RWPE2 (cell line): ENCODE measurements at regions not wholly inside any gene's neighbourhood (a gene's known extent, or its start where the extent isn't known, plus 50 kb on each side); places are given as distances from the start of the nearest gene placed in this dataset.

Experiments
- ATAC-seq: fragments of 200-7000 bp; cut with Tn5 transposase; 3 replicates; pipeline ENCODE4 v1.9.1; 2021; ENCODE audit warnings: low read depth
- DNase-seq: peaks from one replicate; pipeline ENCODE4 v3.0.0-alpha.2; 2020; ENCODE audit warnings: low spot score
- H3K27ac ChIP-seq: fragments of 450-650 bp; 2 replicates; pipeline ENCODE4 v1.5.1; 2017; ENCODE audit warnings: mild to moderate bottlenecking; ENCODE audit not compliant: poor library complexity, severe bottlenecking
- H3K27me3 ChIP-seq: fragments of 250-450 bp; sonication (Bioruptor Pico); 2 replicates; pipeline ENCODE4 v1.5.1; 2021; ENCODE audit warnings: mild to moderate bottlenecking, moderate library complexity; ENCODE audit not compliant: insufficient read depth, poor library complexity, severe bottlenecking
- H3K36me3 ChIP-seq: fragments of 250-450 bp; sonication (Bioruptor Pico); 2 replicates; pipeline ENCODE4 v1.5.1; 2020; ENCODE audit warnings: low read depth, mild to moderate bottlenecking, moderate library complexity
- H3K4me1 ChIP-seq: fragments of 250-450 bp; sonication (Bioruptor Pico); 2 replicates; pipeline ENCODE4 v1.5.1; 2021; ENCODE audit warnings: mild to moderate bottlenecking, moderate library complexity; ENCODE audit not compliant: insufficient read depth, poor library complexity, severe bottlenecking
- H3K4me3 ChIP-seq: fragments of 250-450 bp; sonication (Bioruptor Pico); 2 replicates; pipeline ENCODE4 v1.5.1; 2021; ENCODE audit warnings: mild to moderate bottlenecking, moderate library complexity; ENCODE audit not compliant: severe bottlenecking
- H3K9me3 ChIP-seq: fragments of 250-450 bp; sonication (Bioruptor Pico); 2 replicates; pipeline ENCODE4 v1.5.1; 2021; ENCODE audit warnings: mild to moderate bottlenecking, moderate library complexity; ENCODE audit not compliant: severe bottlenecking
- CTCF ChIP-seq: fragments of 450-650 bp; IDR thresholded peaks from one replicate; pipeline ENCODE4 v1.5.1; 2017; ENCODE audit warnings: mild to moderate bottlenecking, moderate library complexity; ENCODE audit not compliant: poor library complexity, severe bottlenecking

GRCh38 chr3:124297062-124297980 is 305.4 kb upstream of the ROPN1 start:
- Histone ChIP-seq H3K36me3 (no peaks in the 10 kb centered on the region), H3K4me3 (no peak overlapping the region), H3K27ac (no peak overlapping the region), H3K4me1 (no peaks in the 10 kb centered on the region), H3K27me3 (peaks cover 10% of the 10 kb centered on the region), H3K9me3 (no peaks in the 10 kb centered on the region)
- DNase-seq (no peak), ATAC-seq (no peak)
- TF ChIP-seq CTCF = no peak

GRCh38 chr3:124298301-124298700 is 306.4 kb upstream of the ROPN1 start:
- Histone ChIP-seq H3K9me3 (no peaks in the 10 kb centered on the region), H3K4me3 (no peak overlapping the region), H3K36me3 (no peaks in the 10 kb centered on the region), H3K4me1 (no peaks in the 10 kb centered on the region), H3K27me3 (peaks cover 9% of the 10 kb centered on the region), H3K27ac (no peak overlapping the region)
- no peak for TF ChIP-seq CTCF
- ATAC-seq (no peak), DNase-seq (no peak)

GRCh38 chr3:124298951-124299350 is 307.0 kb upstream of the ROPN1 start:
- Histone ChIP-seq H3K27me3 (peaks cover 6% of the 10 kb centered on the region), H3K9me3 (no peaks in the 10 kb centered on the region), H3K36me3 (no peaks in the 10 kb centered on the region), H3K4me3 (no peak overlapping the region), H3K4me1 (no peaks in the 10 kb centered on the region), H3K27ac (no peak overlapping the region)
- DNase-seq (no peak), ATAC-seq (no peak)
- no peak for TF ChIP-seq CTCF

- H3K36me3 ChIP-seq = no peaks in the 10 kb centered on the region
- H3K9me3 ChIP-seq = no peaks in the 10 kb centered on the region
- no peak overlapping the region for H3K27ac ChIP-seq
- TF ChIP-seq CTCF = no peak
- no peak overlapping the region for H3K4me3 ChIP-seq
- ATAC-seq = no peak
- H3K27me3 ChIP-seq = peaks cover 9% of the 10 kb centered on the region
- H3K4me1 ChIP-seq = no peaks in the 10 kb centered on the region
- no peak for DNase-seq
Observed at GRCh38 chr3:124299831-124300230, 307.9 kb upstream of the ROPN1 start.

- TF ChIP-seq CTCF = no peak
- no peak for ATAC-seq
- H3K27me3 ChIP-seq = peaks cover 3% of the 10 kb centered on the region
- H3K36me3 ChIP-seq = no peaks in the 10 kb centered on the region
- H3K27ac ChIP-seq = no peak overlapping the region
- no peaks in the 10 kb centered on the region for H3K9me3 ChIP-seq
- DNase-seq = no peak
- H3K4me1 ChIP-seq = no peaks in the 10 kb centered on the region
- no peak overlapping the region for H3K4me3 ChIP-seq
Observed at GRCh38 chr3:124300416-124300815, 308.5 kb upstream of the ROPN1 start.
